HL-60/S4 (cell line): ENCODE measurements at regions not wholly inside any gene's neighbourhood (a gene's known extent, or its start where the extent isn't known, plus 50 kb on each side); places are given as distances from the start of the nearest gene placed in this dataset.

Experiments used
- in situ Hi-C: fragments of 300-500 bp; cut with MboI; formaldehyde crosslinking; loops from 2 replicates; pipeline ENCODE4 v1.14.3; 2022; ENCODE audit warnings: low sequenced_read_pairs

- in situ Hi-C loops: no loop called here
Observed at GRCh38 chr10:4457597-4457996, 368.4 kb upstream of the AKR1E2 start.

GRCh38 chr10:4456776-4457175 lies 369.2 kb upstream of the AKR1E2 start:
- in situ Hi-C loops: no loop called here

- in situ Hi-C loops: no loop called here
Observed at GRCh38 chr10:4456279-4456678, 369.7 kb upstream of the AKR1E2 start.

- in situ Hi-C loops: no loop called here
Observed at GRCh38 chr10:4453950-4454349, 372.1 kb upstream of the AKR1E2 start.

- in situ Hi-C loops: no loop called here
Observed at GRCh38 chr10:4453276-4453675, 372.7 kb upstream of the AKR1E2 start.

GRCh38 chr10:4450981-4451908 lies 374.8 kb upstream of the AKR1E2 start:
- in situ Hi-C loops: no loop called here

- in situ Hi-C loops: no loop called here
Observed at GRCh38 chr10:4450169-4450568, 375.8 kb upstream of the AKR1E2 start.

- in situ Hi-C loops: no loop called here
Observed at GRCh38 chr10:4448030-4448429, 378.0 kb upstream of the AKR1E2 start.

- in situ Hi-C loops: no loop called here
Observed at GRCh38 chr10:4443419-4443818, 382.6 kb upstream of the AKR1E2 start.

GRCh38 chr10:4442296-4442695 lies 383.7 kb upstream of the AKR1E2 start:
- in situ Hi-C loops: no loop called here

- in situ Hi-C loops: no loop called here
Observed at GRCh38 chr10:4440260-4440659, 385.7 kb upstream of the AKR1E2 start.

- in situ Hi-C loops: no loop called here
Observed at GRCh38 chr10:4437791-4438190, 388.2 kb upstream of the AKR1E2 start.

- in situ Hi-C loops: no loop called here
Observed at GRCh38 chr10:4437061-4437460, 388.9 kb upstream of the AKR1E2 start.

GRCh38 chr10:4436103-4436502 lies 389.9 kb upstream of the AKR1E2 start:
- in situ Hi-C loops: no loop called here

- in situ Hi-C loops: no loop called here
Observed at GRCh38 chr10:4434516-4435071, 391.4 kb upstream of the AKR1E2 start.

GRCh38 chr10:4434105-4434504 lies 391.9 kb upstream of the AKR1E2 start:
- in situ Hi-C loops: no loop called here

GRCh38 chr10:4431114-4431863 lies 394.7 kb upstream of the AKR1E2 start:
- in situ Hi-C loops: no loop called here

GRCh38 chr10:4429571-4429970 lies 396.4 kb upstream of the AKR1E2 start:
- in situ Hi-C loops: no loop called here

- in situ Hi-C loops: no loop called here
Observed at GRCh38 chr10:4427532-4427931, 398.5 kb upstream of the AKR1E2 start.

GRCh38 chr10:4426866-4427265 lies 399.1 kb upstream of the AKR1E2 start:
- in situ Hi-C loops: no loop called here

- in situ Hi-C loops: no loop called here
Observed at GRCh38 chr10:4409319-4409718, 416.7 kb upstream of the AKR1E2 start.

GRCh38 chr10:4407783-4408182 lies 418.2 kb upstream of the AKR1E2 start:
- in situ Hi-C loops: no loop called here
